Keratinocyte (primary cell): ENCODE measurements at regions not wholly inside any gene's neighbourhood (a gene's known extent, or its start where the extent isn't known, plus 50 kb on each side); places are given as distances from the start of the nearest gene placed in this dataset.

ENCODE experiments used
- DNase-seq: peaks from one replicate; pipeline ENCODE4 v3.0.0-alpha.2; 2011; ENCODE audit warnings: low read depth, missing footprints, low spot score
- FAIRE-seq: peaks from 2 replicates; lab custom pipeline; 2011; peaks lifted over from hg19 to GRCh38; lab: Jason Lieb, UNC
- H2AFZ ChIP-seq: 2 replicates; pipeline ENCODE4 v1.6.0; 2012; ENCODE audit warnings: low read length, control low read depth, inconsistent platforms; ENCODE audit not compliant: control insufficient read depth
- H3K27ac ChIP-seq: 2 replicates; pipeline ENCODE4 v1.5.1; 2011; ENCODE audit warnings: low read length; ENCODE audit not compliant: control insufficient read depth, insufficient read depth
- H3K27me3 ChIP-seq: 3 replicates; pipeline ENCODE4 v1.6.0; 2011; ENCODE audit warnings: low read length; ENCODE audit not compliant: control insufficient read depth, insufficient read depth; ENCODE audit errors: extremely low read depth
- H3K36me3 ChIP-seq, 2 experiments: 2 replicates in 1 of 2; 3 replicates in 1 of 2; pipeline ENCODE4 v1.5.1; 2011; ENCODE audit warnings: low read length in 2 of 2, mild to moderate bottlenecking in 1 of 2; ENCODE audit not compliant: control insufficient read depth in 2 of 2, insufficient read depth in 2 of 2; ENCODE audit errors: extremely low read depth in 1 of 2
- H3K4me1 ChIP-seq: 3 replicates; pipeline ENCODE4 v1.5.1; 2011; ENCODE audit warnings: low read length; ENCODE audit not compliant: control insufficient read depth, insufficient read depth; ENCODE audit errors: extremely low read depth
- H3K4me2 ChIP-seq: 3 replicates; pipeline ENCODE4 v1.6.0; 2011; ENCODE audit warnings: low read depth, low read length; ENCODE audit not compliant: control insufficient read depth, insufficient read depth; ENCODE audit errors: extremely low read depth
- H3K4me3 ChIP-seq, 3 experiments: fragments of 200-600 bp in 1 of 3; sonication (generic) in 1 of 3; 2 replicates in 2 of 3; 3 replicates in 1 of 3; pipeline ENCODE4 v1.5.1; 2011 to 2016; ENCODE audit warnings: low read length in 3 of 3, mild to moderate bottlenecking in 3 of 3, control low read depth in 2 of 3, inconsistent platforms in 1 of 3, low read depth in 1 of 3, mixed read lengths in 1 of 3, mixed run types in 1 of 3, moderate library complexity in 1 of 3; ENCODE audit not compliant: control insufficient read depth in 2 of 3, insufficient read depth in 2 of 3; ENCODE audit errors: extremely low read depth in 1 of 3
- H3K79me2 ChIP-seq: 2 replicates; pipeline ENCODE4 v1.6.0; 2012; ENCODE audit warnings: low read length; ENCODE audit not compliant: control insufficient read depth, insufficient read depth
- H3K9ac ChIP-seq: 3 replicates; pipeline ENCODE4 v1.6.0; 2011; ENCODE audit warnings: low read length; ENCODE audit not compliant: control insufficient read depth, insufficient read depth; ENCODE audit errors: extremely low read depth
- H3K9me1 ChIP-seq: 3 replicates; pipeline ENCODE4 v1.6.0; 2011; ENCODE audit warnings: low read length; ENCODE audit not compliant: control insufficient read depth, insufficient read depth; ENCODE audit errors: extremely low read depth
- H3K9me3 ChIP-seq: 2 replicates; pipeline ENCODE4 v1.5.1; 2012; ENCODE audit warnings: low read depth, low read length; ENCODE audit not compliant: control insufficient read depth
- H4K20me1 ChIP-seq: 3 replicates; pipeline ENCODE4 v1.6.0; 2011; ENCODE audit warnings: low read length; ENCODE audit not compliant: control insufficient read depth, insufficient read depth; ENCODE audit errors: extremely low read depth
- CTCF ChIP-seq, 3 experiments: IDR thresholded peaks in 1 of 3; conservative IDR thresholded peaks in 1 of 3; optimal IDR thresholded peaks in 1 of 3; 2 replicates in 2 of 3; 3 replicates in 1 of 3; pipeline versions ENCODE3 to v1.5.1; 2011; ENCODE audit warnings: low read length in 3 of 3, mild to moderate bottlenecking in 3 of 3, moderate library complexity in 2 of 3, control low read depth in 1 of 3, inconsistent platforms in 1 of 3; ENCODE audit not compliant: insufficient read depth in 2 of 3; ENCODE audit errors: extremely low read depth in 1 of 3
- EZH2 ChIP-seq: IDR thresholded peaks from one replicate; pipeline ENCODE4 v1.6.1; 2012; ENCODE audit warnings: inconsistent platforms, mild to moderate bottlenecking, low read length, moderate library complexity
- dilution Hi-C: fragments of 300-500 bp; cut with MboI; formaldehyde crosslinking; loops from one replicate; pipeline ENCODE4 v1.7.0; 2020; ENCODE audit warnings: low sequenced_read_pairs; ENCODE audit not compliant: extremely low pct_ligation_motif_present

- no peaks in the 10 kb centered on the region for H3K9me3 ChIP-seq
- no peak overlapping the region for H3K9ac ChIP-seq
- H3K9me1 ChIP-seq: no peaks in the 10 kb centered on the region
- H3K27ac ChIP-seq: no peak overlapping the region
- peaks cover 15% of the 10 kb centered on the region for H3K27me3 ChIP-seq
- no peak overlapping the region for H3K4me3 ChIP-seq
- no peak overlapping the region for H3K4me2 ChIP-seq
- no peaks in the 10 kb centered on the region for H3K36me3 ChIP-seq
- peaks cover 4% of the 10 kb centered on the region for H3K4me1 ChIP-seq
- no peaks in the 10 kb centered on the region for H4K20me1 ChIP-seq
- H3K79me2 ChIP-seq: no peaks in the 10 kb centered on the region
- DNase-seq (no peak), FAIRE-seq (no peak)
- TF ChIP-seq EZH2: no peak
- TF ChIP-seq CTCF (optimal IDR thresholded peaks at IDR 0.05 in 1 of 3, IDR thresholded peaks at IDR 0.05 in 1 of 3, conservative IDR thresholded peaks at IDR 0.05 in 1 of 3; ENCODE audit: extremely low read depth in 1 of 3, insufficient read depth in 2 of 3, low read length in 3 of 3): no peak
- no peak overlapping the region for H2AFZ ChIP-seq
- dilution Hi-C loops: no loop called here
These were observed 84.7 kb upstream of the PKDCC start for GRCh38 chr2:41962922-41963622.

- Histone ChIP-seq H3K9ac (no peak overlapping the region), H3K4me3 (no peak overlapping the region), H3K9me3 (no peaks in the 10 kb centered on the region), H3K4me2 (no peak overlapping the region), H3K27ac (no peak overlapping the region), H3K79me2 (no peaks in the 10 kb centered on the region), H2AFZ (no peak overlapping the region), H4K20me1 (no peaks in the 10 kb centered on the region), H3K36me3 (no peaks in the 10 kb centered on the region), H3K27me3 (peaks cover 15% of the 10 kb centered on the region), H3K4me1 (peaks cover 4% of the 10 kb centered on the region), H3K9me1 (no peaks in the 10 kb centered on the region)
- FAIRE-seq (no peak), DNase-seq (no peak)
- dilution Hi-C loops: no loop called here
- no peak for TF ChIP-seq CTCF (optimal IDR thresholded peaks at IDR 0.05 in 1 of 3, IDR thresholded peaks at IDR 0.05 in 1 of 3, conservative IDR thresholded peaks at IDR 0.05 in 1 of 3; ENCODE audit: extremely low read depth in 1 of 3, insufficient read depth in 2 of 3, low read length in 3 of 3)
- TF ChIP-seq EZH2: no peak
These were observed 83.9 kb upstream of the PKDCC start for GRCh38 chr2:41963661-41964525.
